ENCODE measurements at regions not wholly inside any gene's neighbourhood (a gene's known extent, or its start where the extent isn't known, plus 50 kb on each side); places are given as distances from the start of the nearest gene placed in this dataset.

- H3K4me3 ChIP-seq: no peak overlapping the region
- no peaks in the 10 kb centered on the region for H3K36me3 ChIP-seq
- no peaks in the 10 kb centered on the region for H3K4me1 ChIP-seq
- peak; percentile 46 to 71 for DNase-seq (ENCODE audit: extremely low spot score in 2 of 2)
- no peak overlapping the region for H3K27ac ChIP-seq
- intact Hi-C loops (cut with DNase I): no loop called here
- no peaks in the 10 kb centered on the region for H3K9me3 ChIP-seq
- no peak for TF ChIP-seq POLR2A (IDR thresholded peaks at IDR 0.05)
- no peak for TF ChIP-seq CTCF (IDR thresholded peaks at IDR 0.05)
- no peak for TF ChIP-seq POLR2AphosphoS5 (IDR thresholded peaks at IDR 0.05; ENCODE audit: insufficient read depth in 1 of 2, low read depth in 1 of 2)
- no peaks in the 10 kb centered on the region for H3K27me3 ChIP-seq
Observed at GRCh38 chrX:150161193-150161592, 201.9 kb upstream of the MAMLD1 start.

- DNase-seq (ENCODE audit: extremely low spot score in 2 of 2): peak in 1 of 2 donors; percentile 34
- Histone ChIP-seq H3K9me3 (no peaks in the 10 kb centered on the region), H3K36me3 (no peaks in the 10 kb centered on the region), H3K4me3 (no peak overlapping the region), H3K27ac (no peak overlapping the region), H3K27me3 (no peaks in the 10 kb centered on the region), H3K4me1 (no peaks in the 10 kb centered on the region)
- TF ChIP-seq POLR2AphosphoS5 (IDR thresholded peaks at IDR 0.05; ENCODE audit: insufficient read depth in 1 of 2, low read depth in 1 of 2): no peak
- TF ChIP-seq CTCF (IDR thresholded peaks at IDR 0.05): no peak
- no peak for TF ChIP-seq POLR2A (IDR thresholded peaks at IDR 0.05)
- intact Hi-C loops (cut with DNase I): no loop called here
Observed at GRCh38 chrX:150162141-150162540, 201.0 kb upstream of the MAMLD1 start.

GRCh38 chrX:150163221-150163930 is 199.7 kb upstream of the MAMLD1 start:
- Histone ChIP-seq H3K4me1 (no peaks in the 10 kb centered on the region), H3K27me3 (no peaks in the 10 kb centered on the region), H3K36me3 (no peaks in the 10 kb centered on the region), H3K9me3 (no peaks in the 10 kb centered on the region), H3K27ac (no peak overlapping the region), H3K4me3 (no peak overlapping the region)
- intact Hi-C loops (cut with DNase I): no loop called here
- TF ChIP-seq POLR2AphosphoS5 (IDR thresholded peaks at IDR 0.05; ENCODE audit: insufficient read depth in 1 of 2, low read depth in 1 of 2) (no peak), CTCF (IDR thresholded peaks at IDR 0.05) (no peak), POLR2A (IDR thresholded peaks at IDR 0.05) (no peak)
- peak; percentile 60 to 77 for DNase-seq (ENCODE audit: extremely low spot score in 2 of 2)

- H3K27me3 ChIP-seq: no peaks in the 10 kb centered on the region
- intact Hi-C loops (cut with DNase I): no loop called here
- H3K9me3 ChIP-seq: no peaks in the 10 kb centered on the region
- no peak overlapping the region for H3K27ac ChIP-seq
- peak; percentile 74 to 77 for DNase-seq (ENCODE audit: extremely low spot score in 2 of 2)
- no peak overlapping the region for H3K4me3 ChIP-seq
- TF ChIP-seq POLR2AphosphoS5 (IDR thresholded peaks at IDR 0.05; ENCODE audit: insufficient read depth in 1 of 2, low read depth in 1 of 2): no peak
- TF ChIP-seq CTCF (IDR thresholded peaks at IDR 0.05): no peak
- no peak for TF ChIP-seq POLR2A (IDR thresholded peaks at IDR 0.05)
- H3K36me3 ChIP-seq: no peaks in the 10 kb centered on the region
- no peaks in the 10 kb centered on the region for H3K4me1 ChIP-seq
Observed at GRCh38 chrX:150163956-150164726, 199.0 kb upstream of the MAMLD1 start.
